H1 (cell line): ENCODE measurements at regions not wholly inside any gene's neighbourhood (a gene's known extent, or its start where the extent isn't known, plus 50 kb on each side); places are given as distances from the start of the nearest gene placed in this dataset.

Experiments used
- CTCF ChIA-PET: fragments of 300-600 bp; sonication (Branson Sonifier 250); formaldehyde crosslinking; loops from one replicate; lab custom pipeline; 2021; ENCODE audit not compliant: partially characterized antibody; lab: Charles Lee
- POLR2A ChIA-PET: fragments of 300-600 bp; sonication (Branson Sonifier 250); formaldehyde crosslinking; loops from one replicate; lab custom pipeline; 2021; ENCODE audit warnings: inconsistent platforms; ENCODE audit not compliant: partially characterized antibody; lab: Charles Lee
- DNase-seq, 2 experiments: peaks; one replicate each; pipeline versions ENCODE4 v3.0.0 to v3.0.0-alpha.2; 2010 to 2022; ENCODE audit warnings: low spot score in 2 of 2, low read depth in 1 of 2, mixed read lengths in 1 of 2
- FAIRE-seq: peaks from 2 replicates; lab custom pipeline; 2011; peaks lifted over from hg19 to GRCh38; lab: Jason Lieb, UNC
- H2AFZ ChIP-seq: 2 replicates; pipeline ENCODE4 v1.8.1; 2012; ENCODE audit warnings: low read length, inconsistent platforms
- H2AK5ac ChIP-seq: 2 replicates; pipeline ENCODE4 v1.6.1; 2013; ENCODE audit warnings: low read depth, low read length
- H2BK120ac ChIP-seq: replicated peaks from 2 replicates; pipeline ENCODE3; 2013; ENCODE audit warnings: low read depth, low read length, inconsistent platforms
- H2BK12ac ChIP-seq: 2 replicates; pipeline ENCODE4 v1.6.1; 2013; ENCODE audit warnings: low read depth, low read length
- H2BK15ac ChIP-seq: 2 replicates; pipeline ENCODE4 v1.6.1; 2013; ENCODE audit warnings: low read length
- H2BK20ac ChIP-seq: 2 replicates; pipeline ENCODE4 v1.6.1; 2013; ENCODE audit warnings: low read length
- H2BK5ac ChIP-seq: 2 replicates; pipeline ENCODE4 v1.6.1; 2013; ENCODE audit warnings: low read depth, low read length
- H3K14ac ChIP-seq: 2 replicates; pipeline ENCODE4 v1.6.1; 2013; ENCODE audit warnings: inconsistent platforms; ENCODE audit not compliant: insufficient read length
- H3K18ac ChIP-seq: 2 replicates; pipeline ENCODE4 v1.6.1; 2013; ENCODE audit warnings: low read length; ENCODE audit errors: extremely low read depth
- H3K23ac ChIP-seq: 2 replicates; pipeline ENCODE4 v1.6.1; 2013; ENCODE audit warnings: inconsistent platforms; ENCODE audit not compliant: insufficient read length
- H3K23me2 ChIP-seq: 2 replicates; pipeline ENCODE4 v1.6.1; 2013; ENCODE audit warnings: low read depth, low read length
- H3K27ac ChIP-seq: 2 replicates; pipeline ENCODE4 v1.6.1; 2011; ENCODE audit warnings: low read depth, low read length, inconsistent platforms
- H3K27me3 ChIP-seq, 4 experiments: replicated peaks in 1 of 4; 1 replicate in 1 of 4; 2 replicates in 3 of 4; pipeline versions ENCODE4 v1.6.1 to v1.8.1; 2011 to 2013; ENCODE audit warnings: low read length in 3 of 4, mild to moderate bottlenecking in 3 of 4, inconsistent platforms in 2 of 4, mixed read lengths in 2 of 4, moderate library complexity in 1 of 4; ENCODE audit not compliant: control insufficient read depth in 3 of 4, insufficient read depth in 3 of 4; ENCODE audit errors: extremely low read depth in 1 of 4
- H3K36me3 ChIP-seq, 4 experiments: 2 replicates each; pipeline versions ENCODE4 v1.6.1 to v1.8.1; 2011 to 2013; ENCODE audit warnings: mild to moderate bottlenecking in 4 of 4, low read length in 3 of 4, moderate library complexity in 2 of 4, control low read depth in 1 of 4, inconsistent platforms in 1 of 4; ENCODE audit not compliant: insufficient read depth in 4 of 4, control insufficient read depth in 2 of 4
- H3K4ac ChIP-seq: replicated peaks from 2 replicates; pipeline ENCODE3; 2013; ENCODE audit warnings: low read length, low read depth, mixed read lengths, inconsistent platforms; ENCODE audit not compliant: insufficient read length
- H3K4me1 ChIP-seq, 4 experiments: replicated peaks in 1 of 4; 1 replicate in 1 of 4; 2 replicates in 3 of 4; pipeline versions ENCODE4 v1.6.1 to v1.8.1; 2011 to 2013; ENCODE audit warnings: low read length in 3 of 4, inconsistent platforms in 2 of 4, mixed read lengths in 1 of 4; ENCODE audit not compliant: insufficient read depth in 4 of 4, control insufficient read depth in 3 of 4
- H3K4me2 ChIP-seq, 2 experiments: 2 replicates each; pipeline versions ENCODE4 v1.6.1 to v1.8.1; 2011 to 2013; ENCODE audit warnings: low read depth in 2 of 2, low read length in 2 of 2, control low read depth in 1 of 2, inconsistent platforms in 1 of 2, mild to moderate bottlenecking in 1 of 2; ENCODE audit not compliant: insufficient read depth in 1 of 2
- H3K4me3 ChIP-seq, 4 experiments: fragments of 200-600, 300-600 bp in 1 of 4; sonication (generic), shearing (Covaris generic), sonication (Bioruptor Twin) in 1 of 4; 2 replicates each; pipeline versions ENCODE4 v1.5.1 to v1.8.1; 2011 to 2016; ENCODE audit warnings: low read length in 4 of 4, low read depth in 3 of 4, control low read depth in 2 of 4, inconsistent platforms in 2 of 4, mild to moderate bottlenecking in 2 of 4, mixed read lengths in 1 of 4, moderate library complexity in 1 of 4; ENCODE audit not compliant: insufficient read depth in 2 of 4; ENCODE audit errors: extremely low read depth in 1 of 4
- H3K56ac ChIP-seq: replicated peaks from 2 replicates; pipeline ENCODE3; 2013; ENCODE audit warnings: low read depth, mild to moderate bottlenecking, mixed read lengths, low read length, inconsistent platforms; ENCODE audit not compliant: insufficient read length
- H3K79me1 ChIP-seq: 2 replicates; pipeline ENCODE4 v1.6.1; 2013; ENCODE audit warnings: low read depth, low read length, control low read depth
- H3K79me2 ChIP-seq, 2 experiments: 2 replicates each; pipeline versions ENCODE4 v1.6.1 to v1.8.1; 2012 to 2013; ENCODE audit warnings: low read length in 2 of 2, mild to moderate bottlenecking in 2 of 2, inconsistent platforms in 1 of 2; ENCODE audit not compliant: insufficient read depth in 2 of 2, control insufficient read depth in 1 of 2
- H3K9ac ChIP-seq, 4 experiments: replicated peaks in 1 of 4; 1 replicate in 1 of 4; 2 replicates in 3 of 4; pipeline versions ENCODE4 v1.6.1 to v1.8.1; 2011 to 2013; ENCODE audit warnings: low read depth in 3 of 4, low read length in 3 of 4, control low read depth in 2 of 4, mild to moderate bottlenecking in 2 of 4, moderate library complexity in 2 of 4, inconsistent platforms in 1 of 4; ENCODE audit errors: extremely low read depth in 1 of 4
- H3K9me3 ChIP-seq, 2 experiments: 2 replicates each; pipeline versions ENCODE4 v1.6.1 to v1.8.1; 2012 to 2013; ENCODE audit warnings: mild to moderate bottlenecking in 2 of 2, moderate library complexity in 2 of 2, control low read depth in 1 of 2, inconsistent platforms in 1 of 2, low read depth in 1 of 2, low read length in 1 of 2, mixed read lengths in 1 of 2; ENCODE audit not compliant: insufficient read depth in 2 of 2
- H4K20me1 ChIP-seq, 2 experiments: replicated peaks in 1 of 2; 2 replicates each; pipeline versions ENCODE3 to v1.8.1; 2011 to 2013; ENCODE audit warnings: inconsistent platforms in 2 of 2, low read length in 2 of 2, mild to moderate bottlenecking in 1 of 2; ENCODE audit not compliant: insufficient read depth in 2 of 2, control insufficient read depth in 1 of 2
- H4K5ac ChIP-seq: 2 replicates; pipeline ENCODE4 v1.6.1; 2013; ENCODE audit warnings: low read length, low read depth, mixed read lengths, inconsistent platforms; ENCODE audit not compliant: insufficient read length
- H4K8ac ChIP-seq: 2 replicates; pipeline ENCODE4 v1.8.0; 2013; ENCODE audit warnings: mild to moderate bottlenecking, moderate library complexity, low read length, inconsistent platforms; ENCODE audit not compliant: insufficient read depth; ENCODE audit errors: extremely low read depth
- H4K91ac ChIP-seq: replicated peaks from 2 replicates; pipeline ENCODE3; 2013; ENCODE audit warnings: low read length, mixed read lengths, inconsistent platforms; ENCODE audit not compliant: insufficient read length
- ASH2L ChIP-seq: fragments of 200-600, 300-600 bp; sonication (generic); IDR thresholded peaks from one replicate; pipeline ENCODE4 v1.7.1; 2017; ENCODE audit warnings: low read length
- CBX5 ChIP-seq: fragments of 300-800, 300-1000 bp; sonication (generic); IDR thresholded peaks from 2 replicates; pipeline ENCODE4 v1.7.1; 2016; ENCODE audit warnings: antibody characterized with exemption, low read length, low read depth
- CEBPB ChIP-seq: IDR thresholded peaks from 2 replicates; pipeline ENCODE4 v1.6.1; 2012; ENCODE audit warnings: low read depth, low read length
- CREB1 ChIP-seq: IDR thresholded peaks from 2 replicates; pipeline ENCODE4 v1.6.1; 2012; ENCODE audit warnings: inconsistent platforms
- JUN ChIP-seq: IDR thresholded peaks from 2 replicates; pipeline ENCODE4 v1.6.1; 2011; ENCODE audit warnings: low read depth, mild to moderate bottlenecking, improper control_type of control experiment, low read length
- KDM5A ChIP-seq: fragments of 200-600 bp; IDR thresholded peaks from 2 replicates; pipeline ENCODE4 v1.7.1; 2012; ENCODE audit warnings: mild to moderate bottlenecking, low read length, inconsistent platforms, mixed read lengths
- RNF2 ChIP-seq: fragments of 200-900, 300-1000 bp; sonication (generic); IDR thresholded peaks from 2 replicates; pipeline ENCODE4 v1.7.1; 2016; ENCODE audit warnings: borderline replicate concordance, low read depth, mild to moderate bottlenecking, antibody characterized with exemption, low read length; ENCODE audit not compliant: poor library complexity, severe bottlenecking; ENCODE audit errors: missing control alignments
- WGBS, 2 experiments: shearing (Covaris generic) in 1 of 2; methylation state at CpG; one replicate each; pipeline versions ENCODE4 v1.1.6 to v1.1.7; 2013 to 2015; ENCODE audit warnings: low lambda C conversion rate in 2 of 2, mixed read lengths in 2 of 2, inconsistent platforms in 1 of 2, low coverage in 1 of 2, missing lambda C conversion rate in 1 of 2; ENCODE audit not compliant: insufficient replicate concordance in 2 of 2, insufficient coverage in 1 of 2, insufficient read length in 1 of 2; ENCODE audit errors: extremely low coverage in 1 of 2, missing lambda C conversion rate in 1 of 2; 5-methylcytosine and 5-hydroxymethylcytosine counted together
- TF ChIP-seq, protein P1 (sequence below): IDR thresholded peaks from 2 replicates; pipeline ENCODE4 v1.6.1; 2012; ENCODE audit warnings: inconsistent platforms
- TF ChIP-seq, protein P2 (sequence below): IDR thresholded peaks from 2 replicates; pipeline ENCODE4 v1.6.1; 2011; ENCODE audit warnings: low read length, improper control_type of control experiment

GRCh38 chr6:88426005-88426404 lies 259.9 kb upstream of the CNR1 start:
- no peaks in the 10 kb centered on the region for H3K79me1 ChIP-seq
- H3K4me1 ChIP-seq, result no peaks in the 10 kb centered on the region
- no peak overlapping the region for H3K56ac ChIP-seq
- TF ChIP-seq KDM5A (no peak), CBX5 (no peak), CREB1 (no peak), CEBPB (no peak), ASH2L (no peak), JUN (no peak), RNF2 (no peak)
- TF ChIP-seq, protein P1, sequence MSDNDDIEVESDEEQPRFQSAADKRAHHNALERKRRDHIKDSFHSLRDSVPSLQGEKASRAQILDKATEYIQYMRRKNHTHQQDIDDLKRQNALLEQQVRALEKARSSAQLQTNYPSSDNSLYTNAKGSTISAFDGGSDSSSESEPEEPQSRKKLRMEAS, result no peak
- TF ChIP-seq, protein P2, sequence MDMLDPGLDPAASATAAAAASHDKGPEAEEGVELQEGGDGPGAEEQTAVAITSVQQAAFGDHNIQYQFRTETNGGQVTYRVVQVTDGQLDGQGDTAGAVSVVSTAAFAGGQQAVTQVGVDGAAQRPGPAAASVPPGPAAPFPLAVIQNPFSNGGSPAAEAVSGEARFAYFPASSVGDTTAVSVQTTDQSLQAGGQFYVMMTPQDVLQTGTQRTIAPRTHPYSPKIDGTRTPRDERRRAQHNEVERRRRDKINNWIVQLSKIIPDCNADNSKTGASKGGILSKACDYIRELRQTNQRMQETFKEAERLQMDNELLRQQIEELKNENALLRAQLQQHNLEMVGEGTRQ, result no peak
- no peak overlapping the region for H3K14ac ChIP-seq
- FAIRE-seq (no peak), DNase-seq (no peak)
- H4K91ac ChIP-seq, result no peak overlapping the region
- no peak overlapping the region for H3K18ac ChIP-seq
- no peak overlapping the region for H3K27ac ChIP-seq
- H3K36me3 ChIP-seq, result no peaks in the 10 kb centered on the region
- no peak overlapping the region for H2BK15ac ChIP-seq
- no peak overlapping the region for H3K9ac ChIP-seq
- no peaks in the 10 kb centered on the region for H3K27me3 ChIP-seq
- no peak overlapping the region for H2AFZ ChIP-seq
- ChIA-PET CTCF (interaction anchor here (0.7 to 1.1 kb wide), 3 partner anchors 13 to 263 kb away, joined by 3 read pairs; no protein-coding TSS in a partner anchor), POLR2A (no interaction called here)
- no peaks in the 10 kb centered on the region for H4K20me1 ChIP-seq
- no peak overlapping the region for H3K4ac ChIP-seq
- H3K4me3 ChIP-seq, result no peak overlapping the region
- no peak overlapping the region for H2BK120ac ChIP-seq
- no peak overlapping the region for H4K8ac ChIP-seq
- no peak overlapping the region for H3K4me2 ChIP-seq
- 95% methylated on average over 2 of the region's 2 CpGs; no CpG with 5 or more reads in 1 of the 2 experiments for WGBS, 2 experiments
- H2BK20ac ChIP-seq, result no peak overlapping the region
- H2BK5ac ChIP-seq, result no peak overlapping the region
- no peak overlapping the region for H4K5ac ChIP-seq
- no peaks in the 10 kb centered on the region for H3K79me2 ChIP-seq
- no peaks in the 10 kb centered on the region for H3K9me3 ChIP-seq
- H3K23ac ChIP-seq, result no peak overlapping the region
- no peak overlapping the region for H2BK12ac ChIP-seq
- H3K23me2 ChIP-seq, result no peaks in the 10 kb centered on the region
- no peak overlapping the region for H2AK5ac ChIP-seq
